ENCODE measurements at regions not wholly inside any gene's neighbourhood (a gene's known extent, or its start where the extent isn't known, plus 50 kb on each side); places are given as distances from the start of the nearest gene placed in this dataset.

DNA sequence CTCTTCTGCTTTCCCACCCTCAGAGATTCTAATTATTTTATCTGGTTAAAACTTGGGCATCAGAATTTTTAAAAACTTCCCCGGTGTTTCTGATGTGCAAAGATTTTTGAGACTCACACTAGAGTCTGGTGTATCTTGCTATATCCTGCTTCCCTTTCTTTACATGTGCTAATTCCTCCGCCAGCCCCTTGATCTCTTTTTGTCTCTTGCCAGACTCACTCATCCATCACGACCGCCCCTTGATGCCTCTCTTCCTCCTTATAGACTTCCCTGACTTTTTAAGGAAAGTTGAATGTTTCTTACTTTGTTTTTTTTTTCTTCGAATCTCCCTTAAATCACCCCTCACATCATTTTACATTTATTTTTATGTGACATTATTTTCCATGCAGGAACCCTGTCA is 274.9 kb upstream of the PITX2 start:
- DNase-seq (ENCODE audit: low spot score), result no peak

DNA sequence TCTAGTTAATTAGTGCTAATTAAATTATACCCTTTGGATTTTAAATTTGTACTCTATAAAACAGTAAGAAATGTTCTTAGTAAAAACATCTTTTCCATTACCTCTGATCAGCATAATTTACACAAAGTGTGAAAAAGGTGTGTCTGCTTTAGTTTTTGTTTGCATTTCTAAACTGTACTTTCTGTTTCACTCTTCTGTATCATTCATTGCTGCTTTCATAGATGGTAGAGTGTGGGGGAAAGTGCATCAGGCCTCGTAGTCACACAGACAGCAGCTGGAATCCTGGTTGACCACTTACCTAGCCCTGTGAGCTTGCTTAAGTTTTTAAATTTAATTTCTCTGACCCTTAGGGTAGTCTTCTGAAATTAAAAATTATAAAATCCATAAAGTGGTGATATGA is 275.4 kb upstream of the PITX2 start:
- no peak for DNase-seq (ENCODE audit: low spot score)

DNA sequence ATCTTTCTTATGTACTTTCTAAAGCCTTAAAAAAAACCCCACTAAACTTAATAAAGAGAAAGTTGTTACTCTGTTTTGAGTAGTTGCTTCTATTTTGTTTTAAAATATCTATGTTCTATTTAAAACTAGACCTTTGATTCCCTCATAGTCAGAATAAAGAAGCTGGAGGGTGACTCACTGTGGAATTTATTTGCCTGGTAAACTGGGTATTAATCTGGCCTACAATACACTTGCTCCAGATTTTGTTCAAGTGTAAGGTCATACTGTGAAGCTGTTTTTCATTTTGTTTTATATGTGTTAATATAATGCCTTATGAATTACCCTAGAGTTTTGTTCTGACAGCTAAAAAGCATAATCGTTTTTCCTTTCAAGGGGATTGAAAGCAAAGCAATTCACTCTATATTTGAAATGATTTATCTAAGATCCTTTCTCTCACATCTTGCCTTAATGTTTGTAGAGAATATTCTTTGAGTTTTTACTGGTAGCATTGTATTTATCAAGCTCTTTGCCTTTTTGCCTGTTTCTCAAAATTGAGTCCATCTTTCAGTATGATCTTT is 277.4 kb upstream of the PITX2 start:
- DNase-seq (ENCODE audit: low spot score), result no peak

DNA sequence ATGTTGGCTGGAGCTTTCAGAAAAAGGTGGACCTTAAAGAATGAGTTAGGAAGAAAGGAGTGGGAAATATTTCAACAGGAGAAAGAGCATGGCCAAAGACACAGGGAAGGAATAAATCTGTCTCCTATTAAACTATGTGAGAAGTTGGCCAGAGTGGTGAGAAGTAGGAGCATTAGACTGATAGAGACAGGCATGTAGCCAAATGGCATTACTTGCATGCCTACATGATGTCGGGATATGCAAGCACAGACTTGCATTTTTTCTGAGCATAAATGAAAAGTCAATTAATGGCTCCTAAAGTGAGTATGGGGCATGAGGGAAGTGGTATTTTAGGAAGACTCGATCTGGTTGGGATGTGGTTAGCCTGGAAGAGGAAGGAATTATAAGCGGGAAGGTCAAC is 279.6 kb upstream of the PITX2 start:
- no peak for DNase-seq (ENCODE audit: low spot score)

- no peak for DNase-seq (ENCODE audit: low spot score)
These were observed 281.7 kb upstream of the PITX2 start for GRCh38 chr4:110904435-110905065.

DNA sequence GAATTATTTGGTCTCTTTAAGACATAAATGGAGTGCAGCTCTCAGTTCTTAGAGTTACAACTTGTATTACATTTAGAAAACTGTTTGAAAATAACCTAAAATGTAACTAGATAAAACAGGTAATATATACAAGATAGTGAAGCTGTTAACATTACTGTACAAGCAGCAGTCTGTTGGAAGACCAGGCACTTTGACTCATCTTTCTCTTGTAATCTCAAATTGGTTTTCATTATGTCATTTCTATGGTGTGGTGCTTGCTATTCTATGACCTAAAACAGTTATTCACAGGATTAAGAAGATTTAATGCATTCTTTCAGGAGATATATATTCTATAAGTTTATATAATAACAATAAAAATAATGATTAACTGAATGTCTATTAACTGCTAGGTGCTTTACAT is 282.5 kb upstream of the PITX2 start:
- DNase-seq (ENCODE audit: low spot score), result no peak

GRCh38 chr4:110907801-110908313 is 285.0 kb upstream of the PITX2 start:
- DNase-seq (ENCODE audit: low spot score), result no peak

DNA sequence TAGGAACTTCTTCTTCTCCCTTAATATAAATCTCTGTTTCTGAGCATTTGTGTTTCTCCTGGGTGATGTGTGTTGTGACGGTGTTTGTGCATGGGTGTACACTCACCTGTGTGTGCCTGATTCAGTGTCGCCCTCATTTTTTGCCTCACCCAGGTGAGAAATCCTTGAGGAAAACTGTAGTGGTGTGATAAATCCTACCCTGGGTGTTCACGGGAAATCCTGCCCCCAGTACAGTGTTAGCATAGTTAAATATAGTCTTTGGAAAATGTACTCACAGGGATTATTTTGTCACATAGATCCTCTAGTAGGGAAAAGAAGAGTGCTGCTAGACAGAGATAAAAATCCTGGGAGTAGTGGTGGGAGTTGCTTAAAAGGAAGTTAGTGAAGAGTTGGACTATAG is 291.9 kb upstream of the PITX2 start:
- DNase-seq (ENCODE audit: low spot score), result no peak

GRCh38 chr4:110915301-110915700 is 292.4 kb upstream of the PITX2 start:
- DNase-seq (ENCODE audit: low spot score), result no peak

DNA sequence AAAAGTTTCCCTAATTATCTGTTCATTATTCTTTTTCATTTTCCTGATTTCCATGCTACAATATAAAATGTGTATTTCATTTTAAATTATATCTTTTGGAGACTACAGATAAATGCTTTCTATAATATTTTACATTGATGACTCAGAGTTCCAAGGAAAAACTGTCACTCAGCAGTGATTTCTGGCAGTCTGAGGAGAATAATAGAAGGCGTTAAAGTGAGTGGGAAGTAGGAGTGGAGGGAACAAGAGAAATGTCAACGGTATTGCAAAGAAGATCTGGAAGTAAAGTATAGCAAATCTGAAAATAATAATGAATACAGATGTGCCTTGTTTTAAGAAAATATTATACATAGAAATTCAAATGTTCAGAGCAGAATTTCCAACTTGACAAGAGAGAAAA is 293.6 kb upstream of the PITX2 start:
- no peak for DNase-seq (ENCODE audit: low spot score)

GRCh38 chr4:110917835-110918234 is 295.0 kb upstream of the PITX2 start:
- no peak for DNase-seq (ENCODE audit: low spot score)

DNA sequence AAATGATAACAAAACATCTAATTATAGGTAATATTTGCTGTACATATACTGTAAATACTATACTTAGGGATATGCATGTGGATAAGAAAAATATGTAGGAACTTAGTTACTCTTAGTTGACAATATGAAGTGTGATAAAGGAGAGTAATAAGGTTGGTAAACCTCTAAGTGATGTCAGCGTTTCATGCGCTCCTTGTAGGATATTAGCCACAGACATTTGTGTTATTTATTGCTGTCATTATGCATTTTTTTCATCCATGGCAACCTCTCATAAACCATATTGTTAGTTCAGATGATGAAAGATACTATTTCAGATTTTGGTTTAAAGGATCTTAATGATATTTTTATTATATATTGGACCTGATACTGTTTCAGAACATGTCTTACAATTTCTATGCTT is 298.1 kb upstream of the PITX2 start:
- DNase-seq (ENCODE audit: low spot score), result no peak

DNA sequence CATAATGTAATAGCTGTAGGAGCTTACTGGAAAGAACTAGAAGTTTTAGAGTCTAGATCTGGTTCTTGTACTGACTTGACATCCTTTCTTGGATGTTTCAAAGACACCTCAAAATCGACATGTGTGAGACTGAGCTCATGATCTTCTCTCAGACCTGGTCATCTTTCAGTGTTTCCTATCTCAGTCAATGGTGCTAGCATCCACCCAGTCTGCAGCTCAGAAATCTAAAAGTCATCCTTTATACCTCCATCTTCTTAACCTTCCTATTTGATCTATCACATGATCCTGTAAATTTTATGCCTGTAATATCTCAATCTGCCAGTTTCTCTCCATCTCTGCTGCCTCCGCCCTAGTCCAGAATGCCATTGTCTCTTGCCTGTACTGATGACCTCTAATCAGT is 301.9 kb upstream of the PITX2 start:
- DNase-seq (ENCODE audit: low spot score), result no peak

GRCh38 chr4:110926841-110927400 is 304.0 kb upstream of the PITX2 start:
- no peak for DNase-seq (ENCODE audit: low spot score)

GRCh38 chr4:110933341-110933740 is 310.5 kb upstream of the PITX2 start:
- no peak for DNase-seq (ENCODE audit: low spot score)

DNA sequence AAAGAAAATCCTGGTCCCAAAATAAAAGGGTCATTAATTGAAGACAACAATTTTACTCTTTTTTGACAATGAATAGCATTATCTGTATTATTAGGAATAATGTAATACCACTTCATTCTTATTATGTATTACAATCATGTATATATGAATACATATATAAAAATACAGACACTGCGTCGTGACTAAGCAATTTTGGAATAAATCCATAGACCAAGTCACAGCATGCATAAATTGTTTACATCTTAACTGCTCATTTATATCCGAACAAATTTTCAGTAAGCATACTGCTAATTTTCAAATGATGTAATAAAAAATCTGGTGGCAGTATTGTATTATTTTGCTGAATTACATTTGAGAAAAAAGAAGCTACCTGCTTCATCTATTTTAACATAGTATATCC is 321.6 kb upstream of the PITX2 start:
- no peak for DNase-seq (ENCODE audit: low spot score)

DNA sequence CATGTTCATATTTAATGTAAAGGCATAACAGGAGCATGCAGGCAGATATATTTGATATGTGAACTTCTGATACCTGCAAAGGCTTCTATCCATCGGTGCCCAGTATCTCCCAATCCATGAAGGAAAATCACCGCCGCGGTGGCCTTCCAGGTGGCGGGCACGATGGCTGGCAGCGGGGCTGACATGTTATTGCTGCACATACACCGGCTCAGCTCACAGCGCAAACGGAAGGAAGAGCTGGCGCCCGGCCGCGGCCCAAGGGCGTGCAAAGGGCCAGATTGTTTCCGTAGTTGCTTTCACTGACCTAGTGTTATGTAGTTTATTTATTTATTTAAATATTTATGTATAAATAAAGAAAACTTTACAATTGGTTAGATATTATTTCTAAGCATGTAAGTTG is 322.7 kb upstream of the PITX2 start:
- DNase-seq (ENCODE audit: low spot score), result no peak

DNA sequence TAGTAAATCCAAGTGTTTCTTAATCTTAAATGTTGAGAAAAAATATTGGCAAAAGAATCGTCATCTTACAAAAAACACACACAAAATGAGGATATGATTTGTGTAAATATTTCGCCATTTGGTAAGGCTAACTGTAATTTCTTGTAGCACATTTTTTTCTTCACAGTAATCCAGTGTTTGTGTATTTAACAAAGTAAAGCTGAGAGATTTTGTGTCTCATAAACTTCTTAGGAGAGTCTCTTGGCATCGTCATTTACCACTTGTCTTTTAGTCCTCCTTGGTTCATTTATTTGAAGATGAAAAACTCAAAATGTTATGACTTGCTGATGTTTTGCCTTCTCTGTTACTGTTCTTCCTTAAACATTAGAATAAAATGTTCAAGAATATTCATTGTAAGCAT is 326.7 kb upstream of the PITX2 start:
- DNase-seq (ENCODE audit: low spot score), result no peak

- DNase-seq (ENCODE audit: low spot score), result no peak
These were observed 327.9 kb upstream of the PITX2 start for GRCh38 chr4:110950731-110951130.

DNA sequence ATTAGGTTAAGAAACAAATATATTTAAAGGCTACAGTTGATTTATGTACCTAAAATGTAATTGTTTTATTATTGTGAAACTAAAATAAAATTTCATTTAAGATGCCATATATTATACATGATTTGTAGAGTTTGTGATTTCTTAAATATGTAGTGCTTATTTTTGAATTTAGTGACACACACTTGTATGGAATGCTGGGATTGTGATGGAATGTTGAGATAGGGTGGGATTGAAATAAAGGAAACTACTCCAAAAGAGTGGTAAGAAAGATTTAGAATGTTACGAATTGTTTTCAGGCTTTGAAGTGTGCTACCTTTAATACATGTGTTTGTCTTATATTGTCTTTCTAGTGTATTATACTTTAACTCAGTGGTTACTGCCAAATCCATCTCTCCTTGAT is 330.3 kb upstream of the PITX2 start:
- no peak for DNase-seq (ENCODE audit: low spot score)

- DNase-seq (ENCODE audit: low spot score), result no peak
These were observed 331.0 kb upstream of the PITX2 start for GRCh38 chr4:110953898-110954297.

- DNase-seq (ENCODE audit: low spot score), result no peak
These were observed 332.9 kb upstream of the PITX2 start for GRCh38 chr4:110955748-110956147.

DNA sequence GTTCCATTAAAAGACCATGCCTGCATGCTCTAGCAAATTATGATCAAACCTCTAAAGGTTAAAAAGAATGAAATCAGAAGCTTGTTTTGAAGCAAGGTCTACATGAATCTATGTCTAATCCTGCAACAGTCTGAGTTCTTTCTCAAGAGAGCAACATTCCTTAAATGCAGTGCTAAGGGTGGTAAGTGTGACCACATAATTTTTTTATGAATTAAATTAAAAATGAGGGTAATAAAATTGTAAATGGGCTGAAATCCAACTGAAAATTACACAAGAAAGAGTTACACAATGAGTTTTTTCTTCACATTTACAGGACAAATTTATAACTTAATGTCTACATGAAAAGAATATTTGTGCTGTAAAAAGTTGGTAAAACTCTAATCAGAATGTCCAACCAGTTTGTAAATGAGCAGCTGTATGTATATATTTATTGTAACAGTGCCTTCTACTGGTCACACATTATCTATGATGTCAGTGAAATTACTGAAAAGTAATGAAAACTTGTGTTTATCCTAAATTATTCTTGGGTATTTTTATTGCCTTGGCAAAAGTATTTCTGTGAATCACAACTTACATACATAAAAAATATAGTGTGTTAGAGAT is 336.3 kb upstream of the PITX2 start:
- no peak for DNase-seq (ENCODE audit: low spot score)

DNA sequence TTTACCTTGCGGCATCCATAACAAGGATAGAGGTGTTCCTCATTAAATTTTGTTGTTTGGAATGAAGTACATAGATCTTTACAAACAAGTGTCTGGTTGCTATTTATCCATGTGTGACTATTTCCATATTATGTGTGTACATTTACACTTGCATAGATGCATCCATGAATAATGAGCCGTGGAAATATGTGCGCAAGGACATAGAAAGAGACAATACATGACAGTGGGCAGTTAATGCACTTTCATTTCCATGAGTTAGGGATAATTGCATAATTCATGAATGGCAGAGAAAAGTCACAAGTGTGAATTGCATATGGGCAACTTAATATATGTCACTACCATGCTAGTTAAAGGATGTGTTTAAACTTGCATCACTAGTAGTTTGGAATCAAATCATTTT is 338.2 kb upstream of the PITX2 start:
- no peak for DNase-seq (ENCODE audit: low spot score)
